ENCODE measurements at regions not wholly inside any gene's neighbourhood (a gene's known extent, or its start where the extent isn't known, plus 50 kb on each side); places are given as distances from the start of the nearest gene placed in this dataset.

- ChIA-PET POLR2A (no interaction called here), CTCF (no interaction called here)
- Mint-ChIP-seq H3K27me3 (ENCODE audit: low read depth) (peaks cover 6% of the 10 kb centered on the region), H3K9me3 (peaks cover 63% of the 10 kb centered on the region), H3K27ac (no peak overlapping the region), H3K4me3 (no peak overlapping the region), H3K36me3 (peaks cover 24% of the 10 kb centered on the region), H3K4me1 (no peaks in the 10 kb centered on the region)
- ATAC-seq (no peak), DNase-seq (ENCODE audit: low spot score) (no peak)
- TF ChIP-seq PRDM15 (CRISPR knock-in tag; IDR thresholded peaks at IDR 0.05) (no peak), EMX1 (CRISPR knock-in tag; IDR thresholded peaks at IDR 0.05) (no peak), AR (CRISPR knock-in tag; IDR thresholded peaks at IDR 0.05) (no peak), SMAD4 (CRISPR knock-in tag; IDR thresholded peaks at IDR 0.05) (no peak), HMGXB4 (CRISPR knock-in tag; IDR thresholded peaks at IDR 0.05) (no peak), ATF3 (CRISPR knock-in tag; conservative IDR thresholded peaks at IDR 0.05) (no peak), PREB (CRISPR knock-in tag; IDR thresholded peaks at IDR 0.05; ENCODE audit: borderline replicate concordance) (no peak), ZBTB43 (CRISPR knock-in tag; IDR thresholded peaks at IDR 0.05) (no peak), KAT7 (CRISPR knock-in tag; IDR thresholded peaks at IDR 0.05; ENCODE audit: borderline replicate concordance) (no peak), CTCF (IDR thresholded peaks at IDR 0.05) (no peak), ZNF416 (CRISPR knock-in tag; IDR thresholded peaks at IDR 0.05) (no peak)
Observed at GRCh38 chr18:71809711-71810110, 734.4 kb downstream of the CBLN2 start.

- CTCF ChIA-PET: no interaction called here
- Mint-ChIP-seq H3K4me3 (no peak overlapping the region), H3K36me3 (peaks cover 26% of the 10 kb centered on the region), H3K27me3 (ENCODE audit: low read depth) (peaks cover 6% of the 10 kb centered on the region), H3K4me1 (no peaks in the 10 kb centered on the region), H3K9me3 (peaks cover 60% of the 10 kb centered on the region), H3K27ac (no peak overlapping the region)
- POLR2A ChIA-PET: no interaction called here
- ATAC-seq: no peak
- DNase-seq (ENCODE audit: low spot score): no peak
- TF ChIP-seq ZNF317 (CRISPR knock-in tag; IDR thresholded peaks at IDR 0.05; ENCODE audit: borderline replicate concordance, low read depth) (no peak), E2F1 (CRISPR knock-in tag; IDR thresholded peaks at IDR 0.05) (no peak), PREB (CRISPR knock-in tag; IDR thresholded peaks at IDR 0.05; ENCODE audit: borderline replicate concordance) (no peak), FOXK1 (CRISPR knock-in tag; IDR thresholded peaks at IDR 0.05) (no peak), RORB (CRISPR knock-in tag; IDR thresholded peaks at IDR 0.05) (no peak), ZBTB43 (CRISPR knock-in tag; IDR thresholded peaks at IDR 0.05) (no peak)
Observed at GRCh38 chr18:71808616-71809015, 735.5 kb downstream of the CBLN2 start.
